ENCODE measurements at regions not wholly inside any gene's neighbourhood (a gene's known extent, or its start where the extent isn't known, plus 50 kb on each side); places are given as distances from the start of the nearest gene placed in this dataset.
A peak's percentile ranks its signal among the peaks of the same experiment; 100 is the strongest.

- no peaks in the 10 kb centered on the region for H3K27me3 ChIP-seq (ENCODE audit: control insufficient read depth in 1 of 2, insufficient read depth in 2 of 2, low read length in 2 of 2)
- H3K9ac ChIP-seq (ENCODE audit: low read length), result no peak overlapping the region
- no peak overlapping the region for H3K4me3 ChIP-seq (ENCODE audit: low read depth in 1 of 2, low read length in 2 of 2)
- peaks cover 42% of the 10 kb centered on the region for H3K4me1 ChIP-seq (ENCODE audit: insufficient read depth, low read length)
- H3K27ac ChIP-seq (ENCODE audit: low read depth, low read length), result no peak overlapping the region
- H3K36me3 ChIP-seq (ENCODE audit: insufficient read depth, low read length), result no peaks in the 10 kb centered on the region
- no peaks in the 10 kb centered on the region for H3K9me3 ChIP-seq (ENCODE audit: low read length)
Observed at GRCh38 chr5:135231289-135231688, 167.7 kb downstream of the MACROH2A1 start.

GRCh38 chr5:135230251-135230925 is 168.6 kb downstream of the MACROH2A1 start:
- H3K36me3 ChIP-seq (ENCODE audit: insufficient read depth, low read length), result no peaks in the 10 kb centered on the region
- no peaks in the 10 kb centered on the region for H3K9me3 ChIP-seq (ENCODE audit: low read length)
- no peak overlapping the region for H3K4me3 ChIP-seq (ENCODE audit: low read depth in 1 of 2, low read length in 2 of 2)
- peak overlapping the region; percentile 43 for H3K27ac ChIP-seq (ENCODE audit: low read depth, low read length)
- H3K27me3 ChIP-seq (ENCODE audit: control insufficient read depth in 1 of 2, insufficient read depth in 2 of 2, low read length in 2 of 2), result no peaks in the 10 kb centered on the region
- peaks cover 34% of the 10 kb centered on the region for H3K4me1 ChIP-seq (ENCODE audit: insufficient read depth, low read length)
- no peak overlapping the region for H3K9ac ChIP-seq (ENCODE audit: low read length)

- Histone ChIP-seq H3K9me3 (ENCODE audit: low read length) (no peaks in the 10 kb centered on the region), H3K9ac (ENCODE audit: low read length) (no peak overlapping the region), H3K36me3 (ENCODE audit: insufficient read depth, low read length) (no peaks in the 10 kb centered on the region), H3K27ac (ENCODE audit: low read depth, low read length) (no peak overlapping the region), H3K4me3 (ENCODE audit: low read depth in 1 of 2, low read length in 2 of 2) (no peak overlapping the region), H3K4me1 (ENCODE audit: insufficient read depth, low read length) (peaks cover 28% of the 10 kb centered on the region), H3K27me3 (ENCODE audit: control insufficient read depth in 1 of 2, insufficient read depth in 2 of 2, low read length in 2 of 2) (no peaks in the 10 kb centered on the region)
Observed at GRCh38 chr5:135229679-135230132, 169.3 kb downstream of the MACROH2A1 start.

- no peak overlapping the region for H3K9ac ChIP-seq (ENCODE audit: low read length)
- peaks cover 23% of the 10 kb centered on the region for H3K4me1 ChIP-seq (ENCODE audit: insufficient read depth, low read length)
Observed at GRCh38 chr5:135229122-135229521, 169.9 kb downstream of the MACROH2A1 start.

GRCh38 chr5:135228222-135228621 is 170.8 kb downstream of the MACROH2A1 start:
- H3K27ac ChIP-seq (ENCODE audit: low read depth, low read length), result no peak overlapping the region
- H3K4me3 ChIP-seq (ENCODE audit: low read depth in 1 of 2, low read length in 2 of 2), result no peak overlapping the region
- H3K9ac ChIP-seq (ENCODE audit: low read length), result no peak overlapping the region
- H3K9me3 ChIP-seq (ENCODE audit: low read length), result no peaks in the 10 kb centered on the region
- no peaks in the 10 kb centered on the region for H3K36me3 ChIP-seq (ENCODE audit: insufficient read depth, low read length)
- H3K4me1 ChIP-seq (ENCODE audit: insufficient read depth, low read length), result peaks cover 21% of the 10 kb centered on the region
- no peaks in the 10 kb centered on the region for H3K27me3 ChIP-seq (ENCODE audit: control insufficient read depth in 1 of 2, insufficient read depth in 2 of 2, low read length in 2 of 2)

More at GRCh38 chr5:135229122-135229521, 169.9 kb downstream of the MACROH2A1 start:
- H3K4me3 ChIP-seq (ENCODE audit: low read depth in 1 of 2, low read length in 2 of 2), result no peak overlapping the region
- no peaks in the 10 kb centered on the region for H3K36me3 ChIP-seq (ENCODE audit: insufficient read depth, low read length)
- H3K9me3 ChIP-seq (ENCODE audit: low read length), result no peaks in the 10 kb centered on the region
- H3K27ac ChIP-seq (ENCODE audit: low read depth, low read length), result no peak overlapping the region
- no peaks in the 10 kb centered on the region for H3K27me3 ChIP-seq (ENCODE audit: control insufficient read depth in 1 of 2, insufficient read depth in 2 of 2, low read length in 2 of 2)

- no peaks in the 10 kb centered on the region for H3K36me3 ChIP-seq (ENCODE audit: insufficient read depth, low read length)
- no peak overlapping the region for H3K4me3 ChIP-seq (ENCODE audit: low read depth in 1 of 2, low read length in 2 of 2)
- H3K4me1 ChIP-seq (ENCODE audit: insufficient read depth, low read length), result peaks cover 15% of the 10 kb centered on the region
- H3K27me3 ChIP-seq (ENCODE audit: control insufficient read depth in 1 of 2, insufficient read depth in 2 of 2, low read length in 2 of 2), result no peaks in the 10 kb centered on the region
- H3K9ac ChIP-seq (ENCODE audit: low read length), result no peak overlapping the region
- H3K9me3 ChIP-seq (ENCODE audit: low read length), result no peaks in the 10 kb centered on the region
- no peak overlapping the region for H3K27ac ChIP-seq (ENCODE audit: low read depth, low read length)
Observed at GRCh38 chr5:135227064-135228022, 171.7 kb downstream of the MACROH2A1 start.

GRCh38 chr5:135225856-135226560 is 173.0 kb downstream of the MACROH2A1 start:
- H3K4me3 ChIP-seq (ENCODE audit: low read depth in 1 of 2, low read length in 2 of 2), result no peak overlapping the region
- no peaks in the 10 kb centered on the region for H3K36me3 ChIP-seq (ENCODE audit: insufficient read depth, low read length)
- no peaks in the 10 kb centered on the region for H3K9me3 ChIP-seq (ENCODE audit: low read length)
- H3K4me1 ChIP-seq (ENCODE audit: insufficient read depth, low read length), result peaks cover 14% of the 10 kb centered on the region
- H3K27me3 ChIP-seq (ENCODE audit: control insufficient read depth in 1 of 2, insufficient read depth in 2 of 2, low read length in 2 of 2), result no peaks in the 10 kb centered on the region
- H3K9ac ChIP-seq (ENCODE audit: low read length), result no peak overlapping the region
- no peak overlapping the region for H3K27ac ChIP-seq (ENCODE audit: low read depth, low read length)

GRCh38 chr5:135223891-135224625 is 175.0 kb downstream of the MACROH2A1 start:
- Histone ChIP-seq H3K27ac (ENCODE audit: low read depth, low read length) (no peak overlapping the region), H3K27me3 (ENCODE audit: control insufficient read depth in 1 of 2, insufficient read depth in 2 of 2, low read length in 2 of 2) (no peaks in the 10 kb centered on the region), H3K36me3 (ENCODE audit: insufficient read depth, low read length) (no peaks in the 10 kb centered on the region), H3K9me3 (ENCODE audit: low read length) (no peaks in the 10 kb centered on the region), H3K4me1 (ENCODE audit: insufficient read depth, low read length) (no peaks in the 10 kb centered on the region), H3K9ac (ENCODE audit: low read length) (no peak overlapping the region), H3K4me3 (ENCODE audit: low read depth in 1 of 2, low read length in 2 of 2) (no peak overlapping the region)

- no peaks in the 10 kb centered on the region for H3K4me1 ChIP-seq (ENCODE audit: insufficient read depth, low read length)
- H3K36me3 ChIP-seq (ENCODE audit: insufficient read depth, low read length), result no peaks in the 10 kb centered on the region
- H3K27me3 ChIP-seq (ENCODE audit: control insufficient read depth in 1 of 2, insufficient read depth in 2 of 2, low read length in 2 of 2), result no peaks in the 10 kb centered on the region
- H3K9me3 ChIP-seq (ENCODE audit: low read length), result no peaks in the 10 kb centered on the region
- H3K4me3 ChIP-seq (ENCODE audit: low read depth in 1 of 2, low read length in 2 of 2), result no peak overlapping the region
- H3K9ac ChIP-seq (ENCODE audit: low read length), result no peak overlapping the region
- no peak overlapping the region for H3K27ac ChIP-seq (ENCODE audit: low read depth, low read length)
Observed at GRCh38 chr5:135223404-135223803, 175.6 kb downstream of the MACROH2A1 start.

GRCh38 chr5:135222771-135223170 is 176.3 kb downstream of the MACROH2A1 start:
- H3K4me1 ChIP-seq (ENCODE audit: insufficient read depth, low read length), result no peaks in the 10 kb centered on the region
- H3K9ac ChIP-seq (ENCODE audit: low read length), result no peak overlapping the region
- no peaks in the 10 kb centered on the region for H3K27me3 ChIP-seq (ENCODE audit: control insufficient read depth in 1 of 2, insufficient read depth in 2 of 2, low read length in 2 of 2)
- no peaks in the 10 kb centered on the region for H3K36me3 ChIP-seq (ENCODE audit: insufficient read depth, low read length)
- no peak overlapping the region for H3K27ac ChIP-seq (ENCODE audit: low read depth, low read length)
- no peak overlapping the region for H3K4me3 ChIP-seq (ENCODE audit: low read depth in 1 of 2, low read length in 2 of 2)
- H3K9me3 ChIP-seq (ENCODE audit: low read length), result no peaks in the 10 kb centered on the region
